HFFc6 (cell line): ENCODE measurements at regions not wholly inside any gene's neighbourhood (a gene's known extent, or its start where the extent isn't known, plus 50 kb on each side); places are given as distances from the start of the nearest gene placed in this dataset.

ENCODE experiments used
- DNase-seq: peaks from one replicate; pipeline ENCODE4 v3.0.0-alpha.2; 2018
- H3K27ac Mint-ChIP-seq: 2 replicates; pipeline ENCODE4 v1.8.0; 2020; ENCODE audit warnings: mild to moderate bottlenecking, mixed read lengths
- H3K27me3 Mint-ChIP-seq: 2 replicates; pipeline ENCODE4 v1.8.0; 2021; ENCODE audit warnings: mild to moderate bottlenecking, moderate library complexity, mixed read lengths; ENCODE audit not compliant: insufficient read depth
- H3K36me3 Mint-ChIP-seq: 2 replicates; pipeline ENCODE4 v1.8.0; 2021; ENCODE audit warnings: low read depth, mixed read lengths
- H3K4me1 Mint-ChIP-seq: 2 replicates; pipeline ENCODE4 v1.8.0; 2020; ENCODE audit warnings: low read depth, mixed read lengths
- H3K4me3 Mint-ChIP-seq: 2 replicates; pipeline ENCODE4 v1.8.0; 2020; ENCODE audit warnings: mild to moderate bottlenecking, moderate library complexity, mixed read lengths
- H3K9me3 Mint-ChIP-seq: 2 replicates; pipeline ENCODE4 v1.8.0; 2020; ENCODE audit warnings: mild to moderate bottlenecking, mixed read lengths
- TF ChIP-seq, protein P1 (sequence below): fragments of 200-600 bp; sonication (generic); IDR thresholded peaks from 2 replicates; pipeline ENCODE4 v1.5.0; 2021; ENCODE audit warnings: antibody characterized with exemption, mild to moderate bottlenecking

- H3K9me3 Mint-ChIP-seq, result peaks cover under 1% of the 10 kb centered on the region
- no peak overlapping the region for H3K27ac Mint-ChIP-seq
- no peak overlapping the region for H3K4me3 Mint-ChIP-seq
- no peaks in the 10 kb centered on the region for H3K27me3 Mint-ChIP-seq
- TF ChIP-seq, protein P1, sequence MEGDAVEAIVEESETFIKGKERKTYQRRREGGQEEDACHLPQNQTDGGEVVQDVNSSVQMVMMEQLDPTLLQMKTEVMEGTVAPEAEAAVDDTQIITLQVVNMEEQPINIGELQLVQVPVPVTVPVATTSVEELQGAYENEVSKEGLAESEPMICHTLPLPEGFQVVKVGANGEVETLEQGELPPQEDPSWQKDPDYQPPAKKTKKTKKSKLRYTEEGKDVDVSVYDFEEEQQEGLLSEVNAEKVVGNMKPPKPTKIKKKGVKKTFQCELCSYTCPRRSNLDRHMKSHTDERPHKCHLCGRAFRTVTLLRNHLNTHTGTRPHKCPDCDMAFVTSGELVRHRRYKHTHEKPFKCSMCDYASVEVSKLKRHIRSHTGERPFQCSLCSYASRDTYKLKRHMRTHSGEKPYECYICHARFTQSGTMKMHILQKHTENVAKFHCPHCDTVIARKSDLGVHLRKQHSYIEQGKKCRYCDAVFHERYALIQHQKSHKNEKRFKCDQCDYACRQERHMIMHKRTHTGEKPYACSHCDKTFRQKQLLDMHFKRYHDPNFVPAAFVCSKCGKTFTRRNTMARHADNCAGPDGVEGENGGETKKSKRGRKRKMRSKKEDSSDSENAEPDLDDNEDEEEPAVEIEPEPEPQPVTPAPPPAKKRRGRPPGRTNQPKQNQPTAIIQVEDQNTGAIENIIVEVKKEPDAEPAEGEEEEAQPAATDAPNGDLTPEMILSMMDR, result no peak
- no peaks in the 10 kb centered on the region for H3K36me3 Mint-ChIP-seq
- H3K4me1 Mint-ChIP-seq, result no peaks in the 10 kb centered on the region
- DNase-seq, result no peak
Measured at GRCh38 chr7:13466874-13467547, 522.5 kb downstream of the ETV1 start.

GRCh38 chr7:13476881-13477444 is 512.5 kb downstream of the ETV1 start:
- Mint-ChIP-seq H3K9me3 (peaks cover 11% of the 10 kb centered on the region), H3K27me3 (no peaks in the 10 kb centered on the region), H3K27ac (no peak overlapping the region), H3K36me3 (no peaks in the 10 kb centered on the region), H3K4me3 (no peak overlapping the region), H3K4me1 (no peaks in the 10 kb centered on the region)
- no peak for DNase-seq
- TF ChIP-seq, protein P1, result no peak

GRCh38 chr7:13489386-13489785 is 500.1 kb downstream of the ETV1 start:
- Mint-ChIP-seq H3K9me3 (peaks cover 60% of the 10 kb centered on the region), H3K4me3 (no peak overlapping the region), H3K27me3 (no peaks in the 10 kb centered on the region), H3K27ac (no peak overlapping the region), H3K36me3 (no peaks in the 10 kb centered on the region), H3K4me1 (no peaks in the 10 kb centered on the region)
- no peak for DNase-seq
- TF ChIP-seq, protein P1, result no peak

GRCh38 chr7:13496976-13497375 is 492.5 kb downstream of the ETV1 start:
- H3K36me3 Mint-ChIP-seq, result no peaks in the 10 kb centered on the region
- H3K4me3 Mint-ChIP-seq, result no peak overlapping the region
- no peaks in the 10 kb centered on the region for H3K4me1 Mint-ChIP-seq
- H3K27me3 Mint-ChIP-seq, result no peaks in the 10 kb centered on the region
- DNase-seq, result no peak
- H3K9me3 Mint-ChIP-seq, result peaks cover 10% of the 10 kb centered on the region
- TF ChIP-seq, protein P1, result no peak
- H3K27ac Mint-ChIP-seq, result no peak overlapping the region

DNA sequence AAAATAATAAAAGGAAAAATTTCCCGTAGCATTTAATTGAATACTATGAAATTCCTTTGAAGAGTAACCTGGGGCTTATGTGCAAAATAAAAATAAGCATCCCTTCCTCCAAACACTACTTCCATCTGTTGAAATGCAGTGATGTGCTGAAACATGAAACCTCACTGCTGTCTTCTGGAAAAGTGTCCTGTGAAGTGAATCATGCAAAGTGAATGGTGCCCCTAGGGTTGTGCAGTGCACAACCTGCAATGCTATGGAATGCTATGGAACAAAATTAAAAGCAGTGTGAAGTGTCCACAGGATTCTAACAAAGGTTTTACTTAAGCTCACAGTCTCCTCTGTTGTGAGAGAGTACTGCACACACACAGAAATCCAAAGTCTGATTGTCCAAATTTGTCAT is 480.9 kb downstream of the ETV1 start:
- H3K27ac Mint-ChIP-seq, result no peak overlapping the region
- H3K36me3 Mint-ChIP-seq, result no peaks in the 10 kb centered on the region
- TF ChIP-seq, protein P1, result no peak
- H3K27me3 Mint-ChIP-seq, result no peaks in the 10 kb centered on the region
- no peaks in the 10 kb centered on the region for H3K4me1 Mint-ChIP-seq
- H3K9me3 Mint-ChIP-seq, result peaks cover 18% of the 10 kb centered on the region
- DNase-seq, result no peak
- no peak overlapping the region for H3K4me3 Mint-ChIP-seq
